Testis (tissue), 2 donors: ENCODE measurements at regions not wholly inside any gene's neighbourhood (a gene's known extent, or its start where the extent isn't known, plus 50 kb on each side); places are given as distances from the start of the nearest gene placed in this dataset.

Experiments used
- DNase-seq: peaks from one replicate; pipeline ENCODE4 v3.0.0-alpha.2; 2019
- H3K27ac ChIP-seq, 2 donors: fragments of 200-600 bp; sonication (generic); one replicate each; pipeline ENCODE4 v1.5.1; 2019
- H3K27me3 ChIP-seq: fragments of 200-600 bp; sonication (generic); one replicate; pipeline ENCODE4 v1.5.1; 2019
- H3K36me3 ChIP-seq: fragments of 200-600 bp; sonication (generic); one replicate; pipeline ENCODE4 v1.5.1; 2017; ENCODE audit warnings: low read depth; ENCODE audit errors: missing control alignments
- H3K4me1 ChIP-seq: fragments of 200-600 bp; sonication (generic); one replicate; pipeline ENCODE4 v1.5.1; 2019
- H3K4me3 ChIP-seq, 2 donors: fragments of 200-600 bp; sonication (generic); one replicate each; pipeline ENCODE4 v1.5.1; 2017 to 2019
- H3K9me3 ChIP-seq: fragments of 200-600 bp; sonication (generic); one replicate; pipeline ENCODE4 v1.5.1; 2017
- CTCF ChIP-seq, 3 experiments: fragments of 450-650 bp in 2 of 3; fragments of 200-600 bp in 1 of 3; sonication (generic) in 1 of 3; IDR thresholded peaks; one replicate each; pipeline ENCODE4 v1.5.1; 2016 to 2019; ENCODE audit warnings: antibody characterized with exemption in 3 of 3, mild to moderate bottlenecking in 2 of 3, moderate library complexity in 1 of 3
- POLR2A ChIP-seq: fragments of 450-650 bp; IDR thresholded peaks from one replicate; pipeline ENCODE4 v1.6.1; 2017; ENCODE audit warnings: antibody characterized with exemption, mild to moderate bottlenecking, moderate library complexity
- WGBS, 2 donors: methylation state at CpG; one replicate each; pipeline ENCODE4 v1.1.5; 2018; 5-methylcytosine and 5-hydroxymethylcytosine counted together
- intact Hi-C: fragments of 100-400 bp; cut with DNase I; formaldehyde crosslinking; loops from one replicate; pipeline ENCODE4 v1.15.1; 2023; ENCODE audit warnings: low total_unique reads

- intact Hi-C loops: no loop called here
- Histone ChIP-seq H3K4me1 (no peaks in the 10 kb centered on the region), H3K27ac (no peak overlapping the region), H3K9me3 (no peaks in the 10 kb centered on the region), H3K4me3 (no peak overlapping the region), H3K36me3 (no peaks in the 10 kb centered on the region), H3K27me3 (no peaks in the 10 kb centered on the region)
- TF ChIP-seq POLR2A (no peak), CTCF (IDR thresholded peaks at IDR 0.05) (no peak)
- DNase-seq: no peak
- 44 to 57% methylated on average over 1 of the region's 1 CpG for WGBS, 2 donors
These were observed 103.7 kb upstream of the PDC start for GRCh38 chr1:186564582-186564981.

GRCh38 chr1:186559601-186560116 lies 98.7 kb upstream of the PDC start:
- Histone ChIP-seq H3K27me3 (no peaks in the 10 kb centered on the region), H3K9me3 (no peaks in the 10 kb centered on the region), H3K27ac (no peak overlapping the region), H3K4me1 (no peaks in the 10 kb centered on the region), H3K4me3 (no peak overlapping the region), H3K36me3 (no peaks in the 10 kb centered on the region)
- WGBS, 2 donors: 84 to 91% methylated on average over 6 of the region's 6 CpGs
- intact Hi-C loops: no loop called here
- no peak for DNase-seq
- no peak for TF ChIP-seq POLR2A
- TF ChIP-seq CTCF (IDR thresholded peaks at IDR 0.05): no peak

GRCh38 chr1:186557147-186557777 lies 96.3 kb upstream of the PDC start:
- Histone ChIP-seq H3K36me3 (no peaks in the 10 kb centered on the region), H3K27me3 (no peaks in the 10 kb centered on the region), H3K4me1 (no peaks in the 10 kb centered on the region), H3K9me3 (peaks cover under 1% of the 10 kb centered on the region), H3K27ac (no peak overlapping the region), H3K4me3 (no peak overlapping the region)
- intact Hi-C loops: no loop called here
- no peak for DNase-seq
- TF ChIP-seq CTCF (IDR thresholded peaks at IDR 0.05): no peak
- TF ChIP-seq POLR2A: no peak
- WGBS, 2 donors: 51 to 69% methylated on average over 2 of the region's 2 CpGs

- H3K4me3 ChIP-seq: no peak overlapping the region
- WGBS, 2 donors: 79 to 90% methylated on average over 5 to 10 of the region's 10 CpGs
- no peak for TF ChIP-seq CTCF (IDR thresholded peaks at IDR 0.05)
- no peak for TF ChIP-seq POLR2A
- H3K9me3 ChIP-seq: peaks cover 3% of the 10 kb centered on the region
- H3K27me3 ChIP-seq: no peaks in the 10 kb centered on the region
- no peak for DNase-seq
- intact Hi-C loops: no loop called here
- no peak overlapping the region for H3K27ac ChIP-seq
- no peaks in the 10 kb centered on the region for H3K4me1 ChIP-seq
- no peaks in the 10 kb centered on the region for H3K36me3 ChIP-seq
These were observed 89.9 kb upstream of the PDC start for GRCh38 chr1:186550832-186551231.

- intact Hi-C loops: no loop called here
- H3K27ac ChIP-seq: no peak overlapping the region
- H3K36me3 ChIP-seq: no peaks in the 10 kb centered on the region
- no peak for DNase-seq
- no peaks in the 10 kb centered on the region for H3K4me1 ChIP-seq
- no peaks in the 10 kb centered on the region for H3K27me3 ChIP-seq
- H3K4me3 ChIP-seq: no peak overlapping the region
- no peaks in the 10 kb centered on the region for H3K9me3 ChIP-seq
- TF ChIP-seq CTCF (IDR thresholded peaks at IDR 0.05): no peak
- no peak for TF ChIP-seq POLR2A
- 96 to 97% methylated on average over 8 of the region's 8 CpGs for WGBS, 2 donors
These were observed 80.1 kb upstream of the PDC start for GRCh38 chr1:186541003-186541402.
